HG02678 (cell line): ENCODE measurements at regions not wholly inside any gene's neighbourhood (a gene's known extent, or its start where the extent isn't known, plus 50 kb on each side); places are given as distances from the start of the nearest gene placed in this dataset.
"Not testable (repeated sequence)": the region's sequence is repeated elsewhere in the genome, so short reads cannot be mapped to it uniquely, and the experiment has no call there.

Source experiments
- ATAC-seq: cut with Tn5 transposase; IDR thresholded peaks from one replicate; pipeline ENCODE4 v1.9.1; 2021; ENCODE audit warnings: mild to moderate bottlenecking, moderate library complexity; ENCODE audit not compliant: unreplicated experiment

- no peak for ATAC-seq
Observed at GRCh38 chr7:109696723-109697122, 1127.0 kb downstream of the DNAJB9 start.

GRCh38 chr7:109699661-109700060, 1130.0 kb downstream of the DNAJB9 start:
- no peak for ATAC-seq

GRCh38 chr7:109713366-109713765, 1143.7 kb downstream of the DNAJB9 start:
- no peak for ATAC-seq

GRCh38 chr7:109719359-109719758, 1149.7 kb downstream of the DNAJB9 start:
- not testable (repeated sequence) for ATAC-seq

GRCh38 chr7:109734601-109735000, 1164.9 kb downstream of the DNAJB9 start:
- ATAC-seq, result no peak

- ATAC-seq, result no peak
Observed at GRCh38 chr7:109735881-109736280, 1166.2 kb downstream of the DNAJB9 start.

- ATAC-seq, result no peak
Observed at GRCh38 chr7:109745677-109746410, 1176.2 kb downstream of the DNAJB9 start.

GRCh38 chr7:109751241-109751640, 1181.6 kb downstream of the DNAJB9 start:
- no peak for ATAC-seq

GRCh38 chr7:109752068-109752467, 1182.4 kb downstream of the DNAJB9 start:
- ATAC-seq, result no peak

GRCh38 chr7:109757713-109758112, 1188.0 kb downstream of the DNAJB9 start:
- no peak for ATAC-seq

GRCh38 chr7:109763611-109764010, 1193.9 kb downstream of the DNAJB9 start:
- ATAC-seq, result no peak

GRCh38 chr7:109772161-109772560, 1202.5 kb downstream of the DNAJB9 start:
- ATAC-seq, result no peak

GRCh38 chr7:109782806-109783205, 1213.1 kb downstream of the DNAJB9 start:
- no peak for ATAC-seq

- ATAC-seq, result no peak
Observed at GRCh38 chr7:109806548-109806947, 1236.9 kb downstream of the DNAJB9 start.

- no peak for ATAC-seq
Observed at GRCh38 chr7:109821156-109821555, 1251.5 kb downstream of the DNAJB9 start.

- ATAC-seq, result no peak
Observed at GRCh38 chr7:109834851-109835250, 1256.1 kb upstream of the LRRN3 start.

GRCh38 chr7:109835577-109835976, 1255.3 kb upstream of the LRRN3 start:
- ATAC-seq, result no peak

GRCh38 chr7:109836016-109836415, 1254.9 kb upstream of the LRRN3 start:
- ATAC-seq, result no peak

- ATAC-seq, result no peak
Observed at GRCh38 chr7:109842386-109842785, 1248.5 kb upstream of the LRRN3 start.

- no peak for ATAC-seq
Observed at GRCh38 chr7:109844362-109844761, 1246.6 kb upstream of the LRRN3 start.

- no peak for ATAC-seq
Observed at GRCh38 chr7:109864230-109864629, 1226.7 kb upstream of the LRRN3 start.

GRCh38 chr7:109868215-109868860, 1222.6 kb upstream of the LRRN3 start:
- ATAC-seq, result no peak

- no peak for ATAC-seq
Observed at GRCh38 chr7:109873296-109873695, 1217.6 kb upstream of the LRRN3 start.
